GM23248 (cell line): ENCODE measurements at regions not wholly inside any gene's neighbourhood (a gene's known extent, or its start where the extent isn't known, plus 50 kb on each side); places are given as distances from the start of the nearest gene placed in this dataset.

Source experiments
- EZH2 ChIP-seq: fragments of 200-600 bp; sonication (generic); IDR thresholded peaks from 2 replicates; pipeline ENCODE4 v1.6.1; 2018; ENCODE audit warnings: antibody characterized with exemption, mild to moderate bottlenecking; ENCODE audit not compliant: insufficient read depth, poor library complexity, severe bottlenecking
- EZH2phosphoT487 ChIP-seq: fragments of 200-600 bp; sonication (generic); IDR thresholded peaks from 2 replicates; pipeline ENCODE4 v1.6.1; 2018; ENCODE audit warnings: antibody characterized with exemption, moderate library complexity, mild to moderate bottlenecking, low read depth; ENCODE audit not compliant: insufficient read depth

DNA sequence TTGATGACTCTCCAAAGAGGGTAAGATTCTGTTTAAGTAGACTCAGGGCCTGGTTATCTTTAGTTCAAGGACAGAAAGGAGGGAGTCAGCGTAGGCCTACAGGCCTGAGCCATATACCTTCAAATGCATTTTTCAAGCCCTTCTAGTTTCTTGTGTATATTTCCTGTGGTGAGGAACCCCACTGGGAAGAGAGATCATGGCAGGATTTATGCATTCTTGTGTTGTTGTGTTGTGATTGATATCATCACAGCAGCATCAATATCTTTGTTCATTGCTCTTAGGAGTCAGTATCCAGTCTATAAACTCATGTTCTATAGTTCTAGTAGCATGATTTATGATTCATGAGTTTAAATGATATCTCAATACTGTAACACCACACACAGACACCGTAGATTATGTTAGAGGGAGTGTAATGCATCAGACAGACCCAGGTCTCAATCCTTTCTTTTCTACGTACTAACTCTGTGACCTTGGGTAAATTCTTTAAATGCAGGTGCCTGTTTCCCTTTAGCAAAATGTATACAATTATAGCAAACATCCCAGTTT is 427.5 kb downstream of the PDCD6IP start:
- no peak for TF ChIP-seq EZH2
- TF ChIP-seq EZH2phosphoT487, result no peak
